Activated T-cell treated with anti-CD3 and anti-CD28 coated beads, Interleukin-2, amount 50 U/mL, for 1 hour (primary cell): ENCODE measurements at regions not wholly inside any gene's neighbourhood (a gene's known extent, or its start where the extent isn't known, plus 50 kb on each side); places are given as distances from the start of the nearest gene placed in this dataset.
"Not testable (repeated sequence)": the region's sequence is repeated elsewhere in the genome, so short reads cannot be mapped to it uniquely, and the experiment has no call there.

Experiments
- DNase-seq: peaks from one replicate; pipeline ENCODE4 v3.0.0-alpha.2; 2020

DNA sequence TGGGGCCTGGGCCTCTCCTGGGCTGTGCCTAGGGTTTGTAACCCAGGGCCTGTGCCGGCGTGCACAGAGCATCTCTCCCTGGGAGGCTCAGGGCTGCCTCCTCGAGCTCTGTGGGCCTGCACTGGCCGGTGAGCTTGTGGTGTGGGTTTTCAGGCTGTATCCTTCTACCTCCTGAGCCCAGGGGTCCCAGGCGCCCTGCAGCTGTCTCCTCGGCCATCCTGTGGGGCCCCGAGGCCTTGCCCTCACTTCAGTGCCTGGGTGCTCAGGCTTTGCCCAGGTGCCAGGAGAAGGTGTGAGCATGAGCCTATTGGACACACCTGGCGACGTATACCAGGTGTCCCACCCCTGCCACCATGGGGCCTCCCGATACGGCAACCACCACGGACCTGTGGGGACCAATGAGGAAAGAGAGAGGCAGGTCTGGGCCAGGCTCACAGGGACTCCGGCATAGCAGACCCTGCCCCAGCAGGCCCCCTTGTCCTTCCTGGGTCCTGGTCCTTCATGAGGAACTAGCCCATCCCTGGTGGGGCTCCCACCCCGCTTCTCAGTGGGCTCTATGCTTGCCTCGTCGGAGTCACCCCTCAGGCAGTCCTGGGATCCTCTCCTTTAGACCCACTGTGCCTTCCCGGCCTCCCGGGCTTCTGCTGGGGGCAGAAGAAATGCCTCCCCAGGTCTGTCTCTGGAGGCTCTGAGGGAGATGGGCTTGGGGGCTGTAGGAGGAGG is 400.2 kb downstream of the TMEM121 start:
- DNase-seq = no peak

DNA sequence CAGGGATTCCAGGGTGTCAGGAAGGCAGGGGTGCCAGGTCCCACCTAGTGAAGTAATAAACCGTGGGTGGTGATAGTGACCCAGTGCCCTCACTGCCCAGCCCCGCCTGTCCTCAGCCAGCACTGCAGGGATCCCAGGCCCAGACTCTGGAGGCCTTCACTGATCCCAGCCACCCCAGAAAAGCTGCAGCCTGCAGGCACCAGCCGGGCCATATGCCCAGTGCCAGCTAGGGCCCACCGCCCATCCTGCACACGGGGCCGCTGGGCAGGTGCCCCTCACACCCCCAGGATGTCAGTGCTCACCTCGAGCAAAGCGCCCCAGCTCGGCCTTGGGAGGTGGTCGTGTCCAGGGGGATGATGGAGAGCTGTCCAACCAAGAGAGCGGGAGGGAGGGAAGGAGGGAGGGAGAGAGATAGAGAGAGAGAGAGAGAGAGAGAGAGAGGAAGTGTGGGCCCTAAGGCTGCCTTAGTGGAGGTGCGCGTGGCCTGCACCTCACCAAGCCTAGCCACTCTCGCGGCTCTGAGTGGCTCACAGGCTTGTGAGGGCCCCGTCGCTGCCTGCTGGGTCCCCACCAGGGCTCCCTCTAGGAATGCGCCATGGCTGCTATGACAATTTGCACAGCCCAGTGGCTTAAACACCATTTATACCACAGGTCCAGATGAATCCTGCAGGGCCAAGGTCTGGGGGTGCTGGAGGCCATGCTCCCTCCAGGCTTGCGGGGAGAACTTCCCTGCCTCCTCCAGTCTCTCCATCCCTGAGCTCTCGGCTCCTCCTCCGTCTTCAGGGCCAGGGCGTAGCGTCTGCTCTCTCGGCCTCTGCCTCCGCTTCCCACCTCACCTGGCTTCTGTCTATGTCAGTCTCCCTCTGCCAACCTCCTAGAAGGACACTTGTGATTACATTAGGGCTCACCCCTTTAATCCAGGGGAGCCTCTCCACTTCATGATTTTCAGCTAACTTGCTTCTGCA is 401.0 kb downstream of the TMEM121 start:
- DNase-seq = no peak

DNA sequence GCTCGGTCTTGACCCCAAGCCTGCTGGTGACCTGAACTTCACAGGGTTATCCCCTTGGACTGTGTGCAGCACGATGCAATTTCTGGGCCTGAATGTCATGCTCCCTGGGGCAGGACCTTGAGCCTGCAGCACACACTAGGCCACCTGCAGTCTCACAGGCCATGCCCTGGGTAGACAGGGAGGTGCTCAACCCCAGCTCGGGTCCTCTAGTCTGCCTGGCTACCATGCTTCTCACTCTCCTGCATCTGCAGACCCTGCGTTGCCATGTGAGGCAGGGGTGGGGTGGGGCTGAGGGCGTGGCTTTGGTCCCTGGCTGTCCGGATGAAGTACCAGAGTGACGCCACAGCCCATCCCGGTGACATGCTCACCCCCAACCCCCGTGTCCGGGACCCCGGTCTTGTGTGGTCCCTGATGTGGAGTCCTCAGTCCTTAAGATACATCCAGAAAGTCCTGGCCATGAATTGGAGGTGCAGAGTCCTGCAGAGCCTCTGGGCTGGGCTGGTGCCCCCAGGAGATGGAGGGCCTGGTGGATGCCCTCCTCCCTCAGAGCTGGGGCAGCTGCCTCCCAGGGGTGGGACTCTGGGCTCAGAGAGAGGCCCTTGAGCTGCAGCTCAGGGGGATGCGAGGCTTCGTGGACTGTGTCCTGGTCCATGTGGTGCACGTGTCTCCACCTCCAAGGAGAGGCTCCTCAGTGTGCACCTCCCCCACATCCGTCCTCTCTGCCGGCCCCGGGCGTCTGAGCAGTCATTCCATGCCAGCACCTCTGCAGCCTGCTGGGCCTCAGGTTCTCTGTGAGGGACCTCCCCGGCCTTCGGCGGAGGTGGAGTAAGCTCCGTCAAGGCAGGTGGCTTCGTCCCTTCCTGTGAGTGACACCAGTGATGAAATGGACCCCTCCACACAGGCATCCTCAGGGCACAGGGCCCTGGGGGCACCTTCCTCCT is 402.1 kb downstream of the TMEM121 start:
- DNase-seq = not testable (repeated sequence)

- no peak for DNase-seq
Measured at GRCh38 chr14:105929327-105930081, 403.1 kb downstream of the TMEM121 start.

DNA sequence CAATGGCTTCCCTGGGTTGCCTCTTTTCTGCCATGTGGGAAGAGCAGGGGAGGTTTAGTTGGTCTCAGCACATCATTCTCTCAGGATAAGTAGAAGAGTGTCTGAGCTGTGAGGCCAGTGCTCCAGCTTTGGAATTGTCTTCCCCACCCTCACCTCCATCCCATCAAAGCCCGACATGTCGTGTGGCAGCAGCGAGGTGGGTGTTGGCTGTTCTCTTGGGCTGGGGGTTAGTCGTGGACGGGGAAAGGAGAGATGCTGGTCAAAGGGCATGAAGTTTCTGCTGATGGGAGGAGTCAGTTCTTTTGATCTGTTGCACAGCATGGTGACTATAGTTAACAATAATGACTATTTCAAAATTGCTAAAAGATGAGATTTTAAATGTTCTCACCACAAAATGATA is 404.2 kb downstream of the TMEM121 start:
- no peak for DNase-seq

DNA sequence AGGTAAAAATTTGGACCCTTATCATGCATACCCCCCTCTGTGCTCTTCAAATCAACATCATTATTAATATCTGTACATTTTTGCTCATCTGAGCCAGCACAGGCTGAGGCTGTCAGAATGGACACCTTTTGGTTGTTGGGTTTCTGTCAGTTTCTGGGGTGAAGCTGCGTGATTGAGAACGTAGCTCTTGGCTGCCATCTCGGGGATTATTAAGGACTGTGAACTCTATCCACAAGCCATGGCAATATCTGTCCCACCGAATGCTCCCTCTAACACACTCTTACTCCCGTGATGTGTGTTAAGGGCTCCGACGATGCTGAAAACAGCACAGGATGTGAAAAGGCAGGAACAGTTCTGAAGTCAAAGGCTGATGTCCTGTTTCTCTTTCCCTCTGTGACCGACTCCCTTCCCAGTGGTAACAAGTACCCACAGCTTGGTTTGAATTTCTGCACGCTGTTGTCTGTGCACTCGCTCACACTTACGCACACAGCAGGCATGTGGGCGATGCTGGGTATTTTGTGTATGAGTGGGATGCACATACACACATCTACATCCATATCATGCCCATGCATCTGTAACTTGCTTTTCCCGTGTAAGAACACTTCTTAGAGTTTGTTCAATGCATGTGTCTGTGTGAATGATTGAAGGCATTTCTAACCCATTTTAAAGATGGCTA is 405.6 kb downstream of the TMEM121 start:
- DNase-seq = peak; percentile 15

DNA sequence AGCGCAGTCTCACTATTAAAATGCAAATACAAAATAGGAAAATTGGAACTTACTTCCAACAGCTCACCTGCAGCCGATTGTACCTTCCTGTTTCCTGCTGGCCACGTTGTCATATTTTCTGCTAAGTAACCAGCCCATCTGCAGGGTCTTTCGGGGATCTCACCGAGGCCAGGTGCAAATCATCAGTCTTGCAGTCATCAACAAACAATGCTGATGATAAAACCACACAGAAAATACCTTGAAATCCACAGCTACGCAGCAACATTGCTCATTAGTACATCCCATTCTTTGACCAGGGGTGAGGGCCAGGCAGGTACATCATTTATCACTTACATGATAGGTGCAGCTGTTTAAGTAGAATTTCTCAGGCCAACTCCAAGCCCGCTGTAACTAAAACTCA is 406.9 kb downstream of the TMEM121 start:
- DNase-seq = no peak

DNA sequence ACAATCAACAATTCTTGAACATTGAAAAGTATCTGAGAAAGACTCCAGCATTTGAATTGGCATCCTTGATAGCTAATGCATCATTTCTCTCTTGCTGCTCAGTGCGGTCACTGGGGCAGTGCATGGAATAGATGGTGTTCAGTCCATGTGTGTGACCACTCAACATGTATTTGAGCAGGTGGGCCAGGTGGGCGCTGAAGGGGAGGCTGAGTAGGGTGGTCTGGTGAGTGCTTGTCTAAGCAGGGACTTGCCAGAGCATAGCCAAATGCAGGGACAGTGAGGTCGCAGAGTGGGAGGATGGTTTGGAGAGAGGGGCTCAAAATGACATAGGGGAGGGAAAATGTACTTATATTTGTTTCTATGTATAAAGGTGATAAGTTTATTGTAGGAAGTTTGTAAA is 409.0 kb downstream of the TMEM121 start:
- no peak for DNase-seq

DNA sequence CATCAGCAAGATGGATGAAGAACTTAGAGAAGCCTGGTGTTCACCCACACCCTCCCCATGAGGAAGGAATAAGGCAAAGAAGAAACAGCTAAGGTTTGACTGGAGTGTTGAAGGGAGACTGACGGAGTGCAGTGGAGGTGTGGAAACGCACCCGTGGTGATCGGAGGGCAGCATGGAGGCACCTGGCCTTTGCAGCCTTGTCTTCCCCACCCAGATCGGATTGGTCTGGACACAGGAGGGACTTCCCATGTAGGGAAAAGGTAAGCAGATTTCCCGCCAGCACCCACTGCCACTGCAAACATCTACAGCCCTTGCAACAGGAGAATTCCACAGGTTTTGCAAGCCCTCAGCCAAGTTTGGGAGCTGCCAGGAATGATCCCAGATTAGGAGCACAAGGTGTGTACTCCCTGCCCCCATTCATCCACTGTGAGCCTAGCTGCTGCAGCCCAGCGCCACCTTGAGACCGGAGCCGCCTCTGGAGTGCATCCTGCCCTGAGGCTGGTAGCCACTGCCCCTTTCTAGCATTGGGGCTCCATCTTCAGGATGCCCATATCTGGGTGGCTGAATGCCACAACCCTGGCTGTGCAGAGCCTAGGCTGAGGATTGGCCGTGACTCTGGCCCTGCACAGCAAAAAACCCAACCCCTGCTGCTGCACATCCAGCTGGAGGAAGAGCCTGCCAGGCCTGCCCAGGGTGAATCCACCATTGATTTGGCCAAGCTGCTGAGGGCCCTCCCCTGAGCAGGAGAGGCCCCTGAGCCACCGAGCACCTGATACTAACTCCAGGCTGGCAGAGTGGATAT is 411.1 kb downstream of the TMEM121 start:
- DNase-seq = peak; percentile 10

DNA sequence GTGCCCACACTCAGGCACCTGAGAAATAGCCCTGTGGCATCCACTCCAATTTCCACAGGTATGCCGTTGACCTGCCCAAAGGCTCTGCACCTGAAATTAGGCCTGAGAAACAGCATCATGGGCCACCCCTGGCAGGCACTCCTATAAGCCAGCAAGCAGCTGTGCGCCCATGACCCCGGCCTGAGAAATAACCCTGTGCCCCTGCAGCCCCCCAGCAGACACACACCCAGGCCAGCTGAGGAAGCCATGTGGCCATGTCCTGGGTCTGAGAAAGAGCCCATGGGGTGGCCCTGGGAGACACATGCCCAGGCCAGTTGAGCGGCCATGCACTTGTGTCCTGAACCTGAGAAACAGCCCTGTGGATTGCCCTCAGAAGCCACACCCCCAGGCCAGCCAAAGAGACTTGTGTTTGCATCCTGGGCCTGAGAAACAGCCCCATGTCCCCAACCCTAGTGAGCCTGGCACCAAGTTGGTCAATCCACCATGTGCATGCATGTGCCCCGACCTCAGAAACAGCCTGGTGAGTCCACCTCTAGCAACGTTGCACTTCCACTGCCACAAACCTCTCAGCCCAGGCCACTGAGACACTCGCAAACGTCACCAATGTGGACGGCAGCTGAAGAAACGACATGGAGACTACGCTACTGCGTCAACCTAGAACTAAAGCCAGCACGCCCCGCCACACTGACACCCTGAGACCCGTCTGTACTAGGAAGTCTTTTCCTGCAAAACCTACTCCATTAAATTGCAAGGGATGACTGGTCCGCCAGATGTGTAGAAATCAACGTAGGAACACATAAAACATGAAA is 411.9 kb downstream of the TMEM121 start:
- peak; percentile 3 for DNase-seq

- no peak for DNase-seq
Measured at GRCh38 chr14:105938959-105939358, 412.6 kb downstream of the TMEM121 start.

DNA sequence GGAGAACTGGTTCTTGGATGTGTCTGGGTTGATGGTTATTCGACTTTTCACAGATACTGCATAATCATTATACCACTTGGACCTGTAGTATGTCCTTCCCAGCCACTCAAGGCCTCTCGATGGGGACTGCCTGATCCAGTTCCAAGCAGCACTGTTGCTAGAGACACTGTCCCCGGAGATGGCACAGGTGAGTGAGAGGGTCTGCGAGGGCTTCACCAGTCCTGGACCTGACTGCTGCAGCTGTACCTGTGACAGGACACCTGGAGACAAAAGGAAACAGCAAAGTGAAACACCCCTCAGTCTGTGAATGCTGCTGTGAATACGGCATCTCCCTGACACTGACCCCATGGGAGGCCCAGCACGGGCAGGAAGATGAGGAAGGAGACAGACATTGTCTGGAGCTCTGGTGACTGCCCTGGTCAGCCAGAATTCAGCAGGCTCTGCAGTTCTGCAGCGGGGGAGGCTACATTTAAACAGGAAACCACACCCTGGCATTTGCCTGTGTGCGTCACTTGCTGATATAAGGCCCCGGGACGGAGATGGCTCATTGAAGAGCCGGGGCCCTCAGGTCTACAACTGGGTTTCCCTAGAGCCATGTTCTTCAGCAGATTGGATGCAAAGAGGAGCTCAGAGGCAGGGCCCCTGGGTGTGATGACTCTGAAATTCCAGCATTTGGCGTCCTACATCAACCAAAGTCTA is 413.6 kb downstream of the TMEM121 start:
- no peak for DNase-seq

- DNase-seq = no peak
Measured at GRCh38 chr14:105940534-105941225, 414.3 kb downstream of the TMEM121 start.

DNA sequence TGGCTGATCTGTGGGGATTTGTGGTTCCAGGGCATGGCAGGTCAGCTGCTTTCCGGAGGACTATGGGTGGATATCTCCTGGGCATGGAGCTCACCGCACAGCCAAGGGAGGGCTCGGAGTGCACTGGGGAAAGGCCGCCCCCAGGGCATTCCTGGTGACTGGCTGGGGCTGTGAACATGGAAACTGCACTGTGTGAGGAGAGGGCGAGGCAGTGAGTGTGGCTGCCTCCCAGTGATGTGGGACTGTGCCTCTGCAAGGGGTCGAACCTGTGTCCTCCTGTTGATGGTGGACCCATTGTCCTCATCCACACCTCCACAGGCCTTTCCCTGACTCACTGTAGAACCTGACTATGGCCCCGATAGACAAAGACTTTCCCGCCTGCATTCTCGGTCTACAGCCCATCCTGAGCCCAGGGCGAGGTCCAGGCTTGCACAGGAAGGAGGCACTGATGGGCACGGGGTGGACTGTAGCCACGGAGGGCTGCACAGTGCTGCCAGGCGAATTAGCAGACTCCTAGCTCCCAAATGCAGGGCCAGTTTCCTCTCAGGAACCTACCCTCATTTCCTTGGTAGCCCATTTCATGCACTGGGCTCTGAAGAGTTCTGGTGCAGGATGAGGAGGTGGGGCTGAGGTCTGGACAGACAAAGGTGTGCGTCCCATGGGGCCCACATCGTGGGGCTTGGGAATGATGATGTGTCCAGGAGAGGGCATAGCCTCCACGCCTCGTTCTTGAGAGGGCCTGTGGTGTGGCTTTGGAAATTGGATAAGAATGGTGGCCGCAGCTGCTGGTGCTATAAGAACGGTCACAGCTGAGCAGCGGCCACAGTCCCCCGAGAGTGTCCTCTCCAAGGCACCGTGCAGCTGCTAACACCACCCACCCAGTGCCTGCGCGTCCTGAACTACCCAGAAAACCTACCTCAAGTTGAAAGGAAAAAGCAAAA is 415.1 kb downstream of the TMEM121 start:
- no peak for DNase-seq

DNA sequence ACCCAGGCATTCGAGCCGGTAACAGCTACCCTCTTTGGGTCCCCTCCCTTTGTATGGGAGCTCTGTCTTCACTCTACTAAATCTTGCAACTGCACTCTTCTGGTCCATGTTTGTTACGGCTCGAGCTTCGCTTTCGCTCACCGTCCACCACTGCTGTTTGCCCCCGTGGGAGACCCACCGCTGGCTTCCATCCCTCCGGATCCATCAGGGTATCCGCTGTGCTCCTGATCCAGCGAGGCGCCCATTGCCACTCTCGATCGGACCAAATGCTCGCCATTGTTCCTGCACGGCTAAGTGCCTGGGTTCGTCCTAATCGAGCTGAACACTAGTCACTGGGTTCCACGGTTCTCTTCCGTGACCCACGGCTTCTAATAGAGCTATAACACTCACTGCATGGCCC is 416.3 kb downstream of the TMEM121 start:
- DNase-seq = not testable (repeated sequence)

DNA sequence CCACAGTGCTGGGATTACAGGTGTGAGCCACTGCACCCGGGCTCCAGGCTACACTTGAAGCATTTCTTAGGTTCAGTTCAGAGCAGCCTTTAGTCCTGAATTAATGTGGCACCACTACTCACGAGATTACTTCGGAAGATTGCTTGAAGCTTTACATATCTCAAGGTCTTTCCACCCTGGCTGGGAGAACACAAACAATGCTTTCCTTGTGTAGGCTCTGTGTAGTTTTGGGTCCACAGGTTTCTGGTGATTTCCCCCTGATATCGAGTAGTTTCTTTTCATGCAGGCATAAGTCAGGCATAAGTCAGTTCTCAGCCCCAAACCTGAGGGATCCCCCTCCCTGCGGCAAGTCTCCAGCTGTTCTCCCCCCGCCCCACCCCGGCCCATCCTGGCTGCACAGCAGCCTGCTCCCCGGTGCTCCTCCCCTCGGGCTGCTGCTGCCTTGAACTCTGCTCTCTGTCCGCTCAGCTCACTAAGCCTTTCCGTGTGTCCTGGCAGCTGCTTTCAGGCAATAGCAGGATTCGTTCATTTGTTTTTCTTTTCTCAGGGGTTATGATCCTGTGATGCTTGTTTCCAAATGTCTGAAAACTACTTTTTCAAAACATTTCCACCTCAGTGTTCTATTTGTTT is 417.7 kb downstream of the TMEM121 start:
- DNase-seq = no peak
